GM12878 (cell line): ENCODE measurements at regions not wholly inside any gene's neighbourhood (a gene's known extent, or its start where the extent isn't known, plus 50 kb on each side); places are given as distances from the start of the nearest gene placed in this dataset.

Experiments
- GATAD2B ChIP-seq: fragments of 450-650 bp; conservative IDR thresholded peaks from 2 replicates; pipeline ENCODE4 v1.6.1; 2017; ENCODE audit warnings: low read depth, mild to moderate bottlenecking, moderate library complexity
- JUNB ChIP-seq: IDR thresholded peaks from 2 replicates; pipeline ENCODE4 v1.6.1; 2016; ENCODE audit warnings: antibody characterized with exemption, mild to moderate bottlenecking
- RCOR1 ChIP-seq: conservative IDR thresholded peaks from 2 replicates; pipeline ENCODE4 v1.6.1; 2012; ENCODE audit warnings: low read depth, low read length, improper control_type of control experiment
- RFX5 ChIP-seq: IDR thresholded peaks from 2 replicates; pipeline ENCODE4 v1.6.1; 2011; ENCODE audit warnings: low read depth, low read length, improper control_type of control experiment
- TF ChIP-seq, protein P1 (sequence below): fragments of 450-650 bp; IDR thresholded peaks from 2 replicates; pipeline ENCODE4 v1.6.1; 2017; ENCODE audit warnings: mild to moderate bottlenecking, moderate library complexity
- TF ChIP-seq, protein P2 (sequence below): IDR thresholded peaks from 2 replicates; pipeline ENCODE4 v1.6.1; 2011; ENCODE audit warnings: mild to moderate bottlenecking, low read depth, low read length, moderate library complexity; ENCODE audit not compliant: insufficient replicate concordance
- TF ChIP-seq, protein P3 (sequence below): fragments of 150-350 bp; IDR thresholded peaks from 2 replicates; pipeline ENCODE4 v1.6.1; 2016; ENCODE audit warnings: low read depth, low read length

GRCh38 chr6:40796260-40797221, 209.4 kb upstream of the LRFN2 start (continued):
- TF ChIP-seq, protein P1, sequence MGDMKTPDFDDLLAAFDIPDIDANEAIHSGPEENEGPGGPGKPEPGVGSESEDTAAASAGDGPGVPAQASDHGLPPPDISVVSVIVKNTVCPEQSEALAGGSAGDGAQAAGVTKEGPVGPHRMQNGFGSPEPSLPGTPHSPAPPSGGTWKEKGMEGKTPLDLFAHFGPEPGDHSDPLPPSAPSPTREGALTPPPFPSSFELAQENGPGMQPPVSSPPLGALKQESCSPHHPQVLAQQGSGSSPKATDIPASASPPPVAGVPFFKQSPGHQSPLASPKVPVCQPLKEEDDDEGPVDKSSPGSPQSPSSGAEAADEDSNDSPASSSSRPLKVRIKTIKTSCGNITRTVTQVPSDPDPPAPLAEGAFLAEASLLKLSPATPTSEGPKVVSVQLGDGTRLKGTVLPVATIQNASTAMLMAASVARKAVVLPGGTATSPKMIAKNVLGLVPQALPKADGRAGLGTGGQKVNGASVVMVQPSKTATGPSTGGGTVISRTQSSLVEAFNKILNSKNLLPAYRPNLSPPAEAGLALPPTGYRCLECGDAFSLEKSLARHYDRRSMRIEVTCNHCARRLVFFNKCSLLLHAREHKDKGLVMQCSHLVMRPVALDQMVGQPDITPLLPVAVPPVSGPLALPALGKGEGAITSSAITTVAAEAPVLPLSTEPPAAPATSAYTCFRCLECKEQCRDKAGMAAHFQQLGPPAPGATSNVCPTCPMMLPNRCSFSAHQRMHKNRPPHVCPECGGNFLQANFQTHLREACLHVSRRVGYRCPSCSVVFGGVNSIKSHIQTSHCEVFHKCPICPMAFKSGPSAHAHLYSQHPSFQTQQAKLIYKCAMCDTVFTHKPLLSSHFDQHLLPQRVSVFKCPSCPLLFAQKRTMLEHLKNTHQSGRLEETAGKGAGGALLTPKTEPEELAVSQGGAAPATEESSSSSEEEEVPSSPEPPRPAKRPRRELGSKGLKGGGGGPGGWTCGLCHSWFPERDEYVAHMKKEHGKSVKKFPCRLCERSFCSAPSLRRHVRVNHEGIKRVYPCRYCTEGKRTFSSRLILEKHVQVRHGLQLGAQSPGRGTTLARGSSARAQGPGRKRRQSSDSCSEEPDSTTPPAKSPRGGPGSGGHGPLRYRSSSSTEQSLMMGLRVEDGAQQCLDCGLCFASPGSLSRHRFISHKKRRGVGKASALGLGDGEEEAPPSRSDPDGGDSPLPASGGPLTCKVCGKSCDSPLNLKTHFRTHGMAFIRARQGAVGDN, result no peak
- TF ChIP-seq, protein P2, sequence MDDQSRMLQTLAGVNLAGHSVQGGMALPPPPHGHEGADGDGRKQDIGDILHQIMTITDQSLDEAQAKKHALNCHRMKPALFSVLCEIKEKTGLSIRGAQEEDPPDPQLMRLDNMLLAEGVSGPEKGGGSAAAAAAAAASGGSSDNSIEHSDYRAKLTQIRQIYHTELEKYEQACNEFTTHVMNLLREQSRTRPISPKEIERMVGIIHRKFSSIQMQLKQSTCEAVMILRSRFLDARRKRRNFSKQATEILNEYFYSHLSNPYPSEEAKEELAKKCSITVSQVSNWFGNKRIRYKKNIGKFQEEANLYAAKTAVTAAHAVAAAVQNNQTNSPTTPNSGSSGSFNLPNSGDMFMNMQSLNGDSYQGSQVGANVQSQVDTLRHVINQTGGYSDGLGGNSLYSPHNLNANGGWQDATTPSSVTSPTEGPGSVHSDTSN, result no peak
- TF ChIP-seq RFX5, result no peak
- no peak for TF ChIP-seq GATAD2B
- TF ChIP-seq RCOR1, result no peak
- no peak for TF ChIP-seq JUNB
- TF ChIP-seq, protein P3, sequence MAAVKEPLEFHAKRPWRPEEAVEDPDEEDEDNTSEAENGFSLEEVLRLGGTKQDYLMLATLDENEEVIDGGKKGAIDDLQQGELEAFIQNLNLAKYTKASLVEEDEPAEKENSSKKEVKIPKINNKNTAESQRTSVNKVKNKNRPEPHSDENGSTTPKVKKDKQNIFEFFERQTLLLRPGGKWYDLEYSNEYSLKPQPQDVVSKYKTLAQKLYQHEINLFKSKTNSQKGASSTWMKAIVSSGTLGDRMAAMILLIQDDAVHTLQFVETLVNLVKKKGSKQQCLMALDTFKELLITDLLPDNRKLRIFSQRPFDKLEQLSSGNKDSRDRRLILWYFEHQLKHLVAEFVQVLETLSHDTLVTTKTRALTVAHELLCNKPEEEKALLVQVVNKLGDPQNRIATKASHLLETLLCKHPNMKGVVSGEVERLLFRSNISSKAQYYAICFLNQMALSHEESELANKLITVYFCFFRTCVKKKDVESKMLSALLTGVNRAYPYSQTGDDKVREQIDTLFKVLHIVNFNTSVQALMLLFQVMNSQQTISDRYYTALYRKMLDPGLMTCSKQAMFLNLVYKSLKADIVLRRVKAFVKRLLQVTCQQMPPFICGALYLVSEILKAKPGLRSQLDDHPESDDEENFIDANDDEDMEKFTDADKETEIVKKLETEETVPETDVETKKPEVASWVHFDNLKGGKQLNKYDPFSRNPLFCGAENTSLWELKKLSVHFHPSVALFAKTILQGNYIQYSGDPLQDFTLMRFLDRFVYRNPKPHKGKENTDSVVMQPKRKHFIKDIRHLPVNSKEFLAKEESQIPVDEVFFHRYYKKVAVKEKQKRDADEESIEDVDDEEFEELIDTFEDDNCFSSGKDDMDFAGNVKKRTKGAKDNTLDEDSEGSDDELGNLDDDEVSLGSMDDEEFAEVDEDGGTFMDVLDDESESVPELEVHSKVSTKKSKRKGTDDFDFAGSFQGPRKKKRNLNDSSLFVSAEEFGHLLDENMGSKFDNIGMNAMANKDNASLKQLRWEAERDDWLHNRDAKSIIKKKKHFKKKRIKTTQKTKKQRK, result no peak
- TF ChIP-seq, all 136 proteins: peak for 0
